B cell (primary cell): ENCODE measurements at regions not wholly inside any gene's neighbourhood (a gene's known extent, or its start where the extent isn't known, plus 50 kb on each side); places are given as distances from the start of the nearest gene placed in this dataset.

Experiments
- ATAC-seq: fragments of 200-7000 bp; cut with Tn5 transposase; one replicate; pipeline ENCODE4 v1.10.0; 2021; ENCODE audit warnings: low read depth, mild to moderate bottlenecking, moderate number of reproducible peaks, moderate library complexity
- CTCF ChIA-PET: fragments of 350-600 bp; sonication (Branson Sonifier 250); formaldehyde crosslinking; loops from one replicate; lab custom pipeline; 2021; ENCODE audit warnings: antibody characterized with exemption, inconsistent platforms; lab: Charles Lee
- POLR2A ChIA-PET: fragments of 350-600 bp; sonication (Branson Sonifier 250); formaldehyde crosslinking; loops from one replicate; lab custom pipeline; 2021; ENCODE audit warnings: antibody characterized with exemption; lab: Charles Lee
- DNase-seq: peaks from one replicate; pipeline ENCODE4 v3.0.0; 2013
- H2AFZ ChIP-seq: 2 replicates; pipeline ENCODE4 v1.6.1; 2012; ENCODE audit warnings: mild to moderate bottlenecking, low read depth, low read length; ENCODE audit not compliant: insufficient read depth, poor library complexity, severe bottlenecking
- H3K27ac ChIP-seq, 2 donors: 1 replicate in 1 of 2; 2 replicates in 1 of 2; pipeline ENCODE4 v1.5.1; 2012 to 2013; ENCODE audit warnings: low read length in 2 of 2, mild to moderate bottlenecking in 2 of 2, moderate library complexity in 1 of 2
- H3K27me3 ChIP-seq, 4 experiments: fragments of 200-600 bp in 1 of 4; sonication (generic) in 1 of 4; replicated peaks in 1 of 4; 1 replicate in 2 of 4; 2 replicates in 2 of 4; pipeline versions ENCODE4 v1.6.1 to v1.7.0; 2013 to 2016; ENCODE audit warnings: low read length in 3 of 4, mild to moderate bottlenecking in 2 of 4, mixed read lengths in 1 of 4, moderate library complexity in 1 of 4; ENCODE audit not compliant: insufficient read depth in 4 of 4, control insufficient read depth in 3 of 4; ENCODE audit errors: control extremely low read depth in 1 of 4
- H3K36me3 ChIP-seq, 2 experiments: replicated peaks in 1 of 2; 1 replicate in 1 of 2; 2 replicates in 1 of 2; pipeline versions ENCODE4 v1.6.1 to v1.7.1; 2013; ENCODE audit warnings: low read length in 1 of 2; ENCODE audit not compliant: insufficient read depth in 2 of 2, control insufficient read depth in 1 of 2; ENCODE audit errors: control extremely low read depth in 1 of 2, extremely low read depth in 1 of 2
- H3K4me1 ChIP-seq, 2 donors: fragments of 200-600 bp in 1 of 2; sonication (generic) in 1 of 2; 1 replicate in 1 of 2; 2 replicates in 1 of 2; pipeline versions ENCODE4 v1.5.1 to v1.6.1; 2013 to 2017; ENCODE audit warnings: low read length in 2 of 2; ENCODE audit not compliant: control insufficient read depth in 2 of 2, insufficient read depth in 2 of 2
- H3K4me2 ChIP-seq: replicated peaks from 2 replicates; pipeline ENCODE3; 2012; ENCODE audit warnings: mild to moderate bottlenecking, low read depth, low read length; ENCODE audit not compliant: poor library complexity, severe bottlenecking
- H3K4me3 ChIP-seq, 5 experiments: fragments of 200-600 bp in 1 of 5; sonication (generic) in 1 of 5; 1 replicate in 3 of 5; 2 replicates in 2 of 5; pipeline versions ENCODE4 v1.5.1 to v1.7.0; 2011 to 2016; ENCODE audit warnings: low read length in 4 of 5, mild to moderate bottlenecking in 4 of 5, low read depth in 2 of 5, control low read depth in 1 of 5, moderate library complexity in 1 of 5; ENCODE audit not compliant: insufficient read depth in 1 of 5; ENCODE audit errors: control extremely low read depth in 1 of 5, extremely low read depth in 1 of 5
- H3K79me2 ChIP-seq: fragments of 200-600 bp; sonication (generic); one replicate; pipeline ENCODE4 v1.6.0; 2016; ENCODE audit warnings: low read length; ENCODE audit not compliant: control insufficient read depth, insufficient read depth
- H3K9ac ChIP-seq: fragments of 200-600 bp; sonication (generic); 2 replicates; pipeline ENCODE4 v1.6.1; 2017; ENCODE audit warnings: mild to moderate bottlenecking, low read length, moderate library complexity
- H3K9me3 ChIP-seq, 3 donors: one replicate each; pipeline versions ENCODE4 v1.6.1 to v1.7.1; 2013; ENCODE audit warnings: low read length in 2 of 3; ENCODE audit not compliant: control insufficient read depth in 2 of 3, insufficient read depth in 1 of 3; ENCODE audit errors: control extremely low read depth in 1 of 3
- H4K20me1 ChIP-seq: 2 replicates; pipeline ENCODE4 v1.6.0; 2012; ENCODE audit warnings: mild to moderate bottlenecking, low read length; ENCODE audit not compliant: insufficient read depth, control insufficient read depth, poor library complexity, severe bottlenecking
- H3K27ac Mint-ChIP-seq: one replicate; pipeline ENCODE4 v1.8.0; 2021; ENCODE audit warnings: mixed read lengths
- H3K27me3 Mint-ChIP-seq: one replicate; pipeline ENCODE4 v1.8.0; 2021; ENCODE audit warnings: mixed read lengths
- H3K4me1 Mint-ChIP-seq: one replicate; pipeline ENCODE4 v1.8.0; 2021; ENCODE audit warnings: mixed read lengths
- H3K4me3 Mint-ChIP-seq: one replicate; pipeline ENCODE4 v1.8.0; 2021; ENCODE audit warnings: mixed read lengths
- H3K9me3 Mint-ChIP-seq: one replicate; pipeline ENCODE4 v1.8.0; 2022; ENCODE audit warnings: mixed read lengths; ENCODE audit not compliant: insufficient read depth
- EZH2 ChIP-seq: IDR thresholded peaks from 2 replicates; pipeline ENCODE4 v1.6.1; 2012; ENCODE audit warnings: borderline replicate concordance, low read depth, mild to moderate bottlenecking, moderate library complexity, low read length; ENCODE audit not compliant: insufficient read depth, poor library complexity, severe bottlenecking
- WGBS: methylation state at CpG from one replicate; pipeline ENCODE4 v1.1.5; 2013; ENCODE audit warnings: missing lambda C conversion rate; ENCODE audit not compliant: insufficient coverage; 5-methylcytosine and 5-hydroxymethylcytosine counted together
- intact Hi-C: fragments of 100-400 bp; cut with micrococcal nuclease; formaldehyde crosslinking; loops from one replicate; pipeline ENCODE4 v1.10.0; 2022
- TF ChIP-seq, protein P1 (sequence below): fragments of 200-600 bp; IDR thresholded peaks from one replicate; pipeline ENCODE4 v1.8.0; 2022; ENCODE audit warnings: antibody characterized with exemption, mild to moderate bottlenecking

DNA sequence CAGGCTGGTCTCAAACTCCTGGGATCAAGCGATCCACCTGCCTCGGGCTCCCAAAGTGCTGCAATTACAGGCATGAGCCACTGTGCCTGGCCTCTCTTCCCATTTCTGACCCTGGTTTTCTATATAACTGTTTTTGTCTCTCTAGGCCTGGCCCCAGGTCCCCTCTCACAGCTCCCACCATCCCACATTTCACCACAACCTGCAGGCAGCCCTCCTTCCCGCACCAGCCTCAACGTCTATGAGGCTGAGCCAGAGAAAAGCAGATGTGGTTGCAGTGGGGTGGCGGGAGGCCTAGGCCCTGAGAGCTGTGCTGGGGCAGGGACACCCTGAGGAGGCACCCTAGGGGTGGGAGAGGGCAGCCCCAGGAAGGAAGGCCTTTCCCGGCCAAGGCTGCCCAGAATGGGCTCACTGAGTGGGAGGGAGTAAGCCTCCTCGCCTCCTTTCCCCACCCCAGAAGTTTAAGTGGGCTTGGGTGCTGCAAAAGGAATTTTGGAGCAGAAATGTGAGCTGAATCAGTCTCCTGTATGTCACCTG, 99.7 kb downstream of the LSM3 start:
- intact Hi-C loops: no loop called here
- no peaks in the 10 kb centered on the region for H3K4me1 ChIP-seq
- CTCF ChIA-PET: interaction anchor here (1.2 to 2.4 kb wide), 2 partner anchors 16 to 189 kb away, joined by 3 to 13 read pairs; no protein-coding TSS in a partner anchor
- Mint-ChIP-seq H3K27ac (no peak overlapping the region), H3K4me1 (no peaks in the 10 kb centered on the region), H3K4me3 (no peak overlapping the region), H3K27me3 (peaks cover 6% of the 10 kb centered on the region), H3K9me3 (no peaks in the 10 kb centered on the region)
- H3K27me3 ChIP-seq: peaks cover 0 to 4% (median 0%) of the 10 kb centered on the region in 4 experiments
- 56% methylated on average over 4 of the region's 7 CpGs for WGBS
- ATAC-seq: no peak
- H3K4me2 ChIP-seq: no peak overlapping the region
- H3K79me2 ChIP-seq: no peaks in the 10 kb centered on the region
- DNase-seq: no peak
- H3K27ac ChIP-seq: no peak overlapping the region
- H3K4me3 ChIP-seq: no peak overlapping the region
- no peaks in the 10 kb centered on the region for H4K20me1 ChIP-seq
- no peaks in the 10 kb centered on the region for H3K9me3 ChIP-seq
- no peak overlapping the region for H3K9ac ChIP-seq
- H3K36me3 ChIP-seq: no peaks in the 10 kb centered on the region
- POLR2A ChIA-PET: no interaction called here
- no peak overlapping the region for H2AFZ ChIP-seq
- TF ChIP-seq, protein P1, sequence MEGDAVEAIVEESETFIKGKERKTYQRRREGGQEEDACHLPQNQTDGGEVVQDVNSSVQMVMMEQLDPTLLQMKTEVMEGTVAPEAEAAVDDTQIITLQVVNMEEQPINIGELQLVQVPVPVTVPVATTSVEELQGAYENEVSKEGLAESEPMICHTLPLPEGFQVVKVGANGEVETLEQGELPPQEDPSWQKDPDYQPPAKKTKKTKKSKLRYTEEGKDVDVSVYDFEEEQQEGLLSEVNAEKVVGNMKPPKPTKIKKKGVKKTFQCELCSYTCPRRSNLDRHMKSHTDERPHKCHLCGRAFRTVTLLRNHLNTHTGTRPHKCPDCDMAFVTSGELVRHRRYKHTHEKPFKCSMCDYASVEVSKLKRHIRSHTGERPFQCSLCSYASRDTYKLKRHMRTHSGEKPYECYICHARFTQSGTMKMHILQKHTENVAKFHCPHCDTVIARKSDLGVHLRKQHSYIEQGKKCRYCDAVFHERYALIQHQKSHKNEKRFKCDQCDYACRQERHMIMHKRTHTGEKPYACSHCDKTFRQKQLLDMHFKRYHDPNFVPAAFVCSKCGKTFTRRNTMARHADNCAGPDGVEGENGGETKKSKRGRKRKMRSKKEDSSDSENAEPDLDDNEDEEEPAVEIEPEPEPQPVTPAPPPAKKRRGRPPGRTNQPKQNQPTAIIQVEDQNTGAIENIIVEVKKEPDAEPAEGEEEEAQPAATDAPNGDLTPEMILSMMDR: no peak
- TF ChIP-seq EZH2: no peak

DNA sequence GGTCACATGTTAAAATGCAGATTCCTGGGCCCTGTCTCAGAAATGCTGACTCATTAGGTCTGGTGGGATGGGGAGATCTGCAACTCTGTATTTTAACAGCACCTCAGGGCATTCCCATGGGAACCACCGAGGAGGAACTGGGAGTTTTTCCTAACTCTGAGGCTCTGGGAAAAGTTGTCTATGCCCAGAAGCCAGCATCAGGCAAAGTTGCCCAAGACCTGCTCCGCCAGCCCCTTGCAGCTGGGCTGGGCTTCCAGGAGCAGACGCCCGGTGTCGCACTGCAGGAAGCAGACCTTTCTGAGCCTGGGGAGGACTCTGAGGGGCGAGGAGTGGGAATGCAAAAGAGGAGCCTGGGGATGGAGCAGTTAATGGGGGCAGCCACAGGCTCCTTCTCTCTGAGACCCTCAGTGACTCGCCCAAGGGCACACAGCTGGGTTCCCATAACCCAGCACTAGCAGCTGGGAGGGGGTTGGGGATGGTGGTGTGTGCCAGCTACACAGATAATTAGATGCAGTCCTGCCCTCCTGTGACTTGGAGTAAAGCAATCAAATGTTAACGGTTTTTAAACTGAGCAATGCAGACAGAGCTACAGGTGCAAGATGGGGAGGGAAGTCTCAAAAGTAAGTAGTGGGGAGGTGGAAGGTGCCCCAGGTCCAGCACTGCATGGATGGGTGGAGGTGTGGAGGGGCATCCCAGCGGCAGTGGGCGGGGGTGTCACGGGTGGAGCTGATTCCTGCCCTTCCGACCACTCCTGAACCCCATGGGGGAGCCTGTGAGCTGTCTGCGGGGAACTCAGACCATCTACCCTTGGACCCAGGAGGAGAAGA, 100.4 kb downstream of the LSM3 start:
- no peaks in the 10 kb centered on the region for H3K9me3 ChIP-seq
- no peak overlapping the region for H3K9ac ChIP-seq
- no peaks in the 10 kb centered on the region for H3K9me3 Mint-ChIP-seq
- CTCF ChIA-PET: interaction anchor here (0.7 to 2.4 kb wide), 3 partner anchors 17 to 382 kb away, joined by 3 to 13 read pairs (median 3); no protein-coding TSS in a partner anchor
- H2AFZ ChIP-seq: no peak overlapping the region
- no peaks in the 10 kb centered on the region for H3K79me2 ChIP-seq
- intact Hi-C loops: no loop called here
- H3K4me1 Mint-ChIP-seq: no peaks in the 10 kb centered on the region
- H3K4me2 ChIP-seq: no peak overlapping the region
- WGBS: 83% methylated on average over 13 of the region's 13 CpGs
- no peak for ATAC-seq
- peaks cover 0 to 4% (median 0%) of the 10 kb centered on the region in 4 experiments for H3K27me3 ChIP-seq
- peaks cover 6% of the 10 kb centered on the region for H3K27me3 Mint-ChIP-seq
- H3K36me3 ChIP-seq: no peaks in the 10 kb centered on the region
- H3K4me3 Mint-ChIP-seq: no peak overlapping the region
- no peaks in the 10 kb centered on the region for H3K4me1 ChIP-seq
- H3K27ac Mint-ChIP-seq: no peak overlapping the region
- no peak for TF ChIP-seq EZH2
- TF ChIP-seq, protein P1: no peak
- H4K20me1 ChIP-seq: no peaks in the 10 kb centered on the region
- no peak overlapping the region for H3K4me3 ChIP-seq
- POLR2A ChIA-PET: no interaction called here
- no peak for DNase-seq
- H3K27ac ChIP-seq: no peak overlapping the region
